ENCODE measurements at regions not wholly inside any gene's neighbourhood (a gene's known extent, or its start where the extent isn't known, plus 50 kb on each side); places are given as distances from the start of the nearest gene placed in this dataset.

- Histone ChIP-seq H3K9me3 (ENCODE audit: insufficient read depth in 2 of 2, low read depth in 1 of 2, low read length in 1 of 2) (no peaks in the 10 kb centered on the region), H3K23me2 (ENCODE audit: low read depth, low read length) (no peaks in the 10 kb centered on the region), H3K79me1 (ENCODE audit: low read depth, low read length) (no peaks in the 10 kb centered on the region), H3K23ac (ENCODE audit: insufficient read length) (no peak overlapping the region), H3K9ac (replicated peaks in 1 of 4; ENCODE audit: extremely low read depth in 1 of 4, low read depth in 3 of 4, low read length in 3 of 4) (no peak overlapping the region), H3K4me1 (replicated peaks in 1 of 4; ENCODE audit: control insufficient read depth in 3 of 4, insufficient read depth in 4 of 4, low read length in 3 of 4) (peaks cover 0 to 10% (median 0%) of the 10 kb centered on the region in 4 experiments; a peak in 2 of 7 replicates), H2BK120ac (replicated peaks; ENCODE audit: low read depth, low read length) (no peak overlapping the region), H3K4me2 (ENCODE audit: insufficient read depth in 1 of 2, low read depth in 2 of 2, low read length in 2 of 2) (no peak overlapping the region), H4K5ac (ENCODE audit: insufficient read length, low read depth, low read length) (no peak overlapping the region), H2BK20ac (ENCODE audit: low read length) (no peak overlapping the region), H3K56ac (replicated peaks; ENCODE audit: insufficient read length, low read depth, low read length) (no peak overlapping the region), H2BK15ac (ENCODE audit: low read length) (no peak overlapping the region), H2BK12ac (ENCODE audit: low read depth, low read length) (no peak overlapping the region), H4K20me1 (replicated peaks in 1 of 2; ENCODE audit: control insufficient read depth in 1 of 2, insufficient read depth in 2 of 2, low read length in 2 of 2) (no peaks in the 10 kb centered on the region), H3K4ac (replicated peaks; ENCODE audit: insufficient read length, low read depth, low read length) (no peak overlapping the region), H2AFZ (ENCODE audit: low read length) (no peak overlapping the region), H3K4me3 (ENCODE audit: extremely low read depth in 1 of 4, insufficient read depth in 2 of 4, low read depth in 3 of 4, low read length in 4 of 4) (no peak overlapping the region), H2AK5ac (ENCODE audit: low read depth, low read length) (no peak overlapping the region), H4K91ac (replicated peaks; ENCODE audit: insufficient read length, low read length) (no peak overlapping the region), H3K36me3 (ENCODE audit: control insufficient read depth in 2 of 4, insufficient read depth in 4 of 4, low read length in 3 of 4) (no peaks in the 10 kb centered on the region), H3K27me3 (replicated peaks in 1 of 4; ENCODE audit: control insufficient read depth in 3 of 4, extremely low read depth in 1 of 4, insufficient read depth in 3 of 4, low read length in 3 of 4) (no peaks in the 10 kb centered on the region; a peak in 1 of 7 replicates), H4K8ac (ENCODE audit: extremely low read depth, insufficient read depth, low read length) (no peak overlapping the region), H3K14ac (ENCODE audit: insufficient read length) (no peak overlapping the region), H3K79me2 (ENCODE audit: control insufficient read depth in 1 of 2, insufficient read depth in 2 of 2, low read length in 2 of 2) (no peaks in the 10 kb centered on the region), H3K18ac (ENCODE audit: extremely low read depth, low read length) (no peak overlapping the region), H3K27ac (ENCODE audit: low read depth, low read length) (no peak overlapping the region), H2BK5ac (ENCODE audit: low read depth, low read length) (no peak overlapping the region)
- DNase-seq (ENCODE audit: low read depth in 1 of 2, low spot score in 2 of 2) = no peak
- FAIRE-seq = no peak
- POLR2A ChIA-PET (ENCODE audit: partially characterized antibody) = interaction anchor here (1.3 kb wide), 1 partner anchor 9 kb away, joined by 4 read pairs; no protein-coding TSS in a partner anchor
- no peak for TF ChIP-seq CEBPB (IDR thresholded peaks at IDR 0.05; ENCODE audit: low read depth, low read length)
- no peak for TF ChIP-seq JUN (IDR thresholded peaks at IDR 0.05; ENCODE audit: low read depth, low read length)
- no peak for TF ChIP-seq TBP (IDR thresholded peaks at IDR 0.05; ENCODE audit: low read depth, low read length)
- TF ChIP-seq TAF7 (optimal IDR thresholded peaks at IDR 0.05; ENCODE audit: borderline replicate concordance, low read depth, low read length) = no peak
- no peak for TF ChIP-seq POLR2A (IDR thresholded peaks at IDR 0.05; ENCODE audit: control extremely low read depth in 1 of 2, low read depth in 2 of 2, low read length in 2 of 2)
- TF ChIP-seq POLR2AphosphoS5 (IDR thresholded peaks at IDR 0.05; ENCODE audit: low read depth, low read length) = no peak
- no peak for TF ChIP-seq TEAD4 (IDR thresholded peaks at IDR 0.05; ENCODE audit: low read depth, low read length)
- TF ChIP-seq CHD2 (IDR thresholded peaks at IDR 0.05; ENCODE audit: low read length) = no peak
- no peak for TF ChIP-seq YY1 (IDR thresholded peaks at IDR 0.05; ENCODE audit: low read depth, low read length)
- TF ChIP-seq KDM4A (IDR thresholded peaks at IDR 0.05; ENCODE audit: low read depth, low read length, severe bottlenecking) = no peak
- no peak for TF ChIP-seq CBX5 (IDR thresholded peaks at IDR 0.05; ENCODE audit: low read depth, low read length)
- no peak for TF ChIP-seq FOSL1 (IDR thresholded peaks at IDR 0.05; ENCODE audit: insufficient read depth, low read depth, low read length)
- CTCF ChIA-PET (ENCODE audit: partially characterized antibody) = interaction anchor here (1.0 kb wide), 1 partner anchor 12 kb away, joined by 4 read pairs; no protein-coding TSS in a partner anchor
- WGBS, 2 experiments (ENCODE audit: extremely low coverage in 1 of 2, insufficient coverage in 1 of 2, insufficient read length in 1 of 2, insufficient replicate concordance in 2 of 2, low coverage in 1 of 2, low lambda C conversion rate in 2 of 2, missing lambda C conversion rate in 1 of 2) = no CpG with 5 or more reads among the region's 1 CpG
Measured at GRCh38 chr4:41468122-41468521, 69.8 kb upstream of the LIMCH1 start.
